WI38 (cell line): ENCODE measurements at regions not wholly inside any gene's neighbourhood (a gene's known extent, or its start where the extent isn't known, plus 50 kb on each side); places are given as distances from the start of the nearest gene placed in this dataset.

ENCODE experiments used
- H3K4me3 ChIP-seq: 2 replicates; pipeline ENCODE4 v1.5.1; 2011; ENCODE audit warnings: low read depth, mild to moderate bottlenecking, control low read depth, low read length
- CTCF ChIP-seq: IDR thresholded peaks from 2 replicates; pipeline ENCODE4 v1.5.1; 2012; ENCODE audit warnings: low read depth, mild to moderate bottlenecking, control low read depth, low read length

- no peak for TF ChIP-seq CTCF
- H3K4me3 ChIP-seq = no peak overlapping the region
Observed at GRCh38 chr5:87008751-87009560, 258.7 kb upstream of the RASA1 start.

GRCh38 chr5:87010736-87011135 lies 256.9 kb upstream of the RASA1 start:
- TF ChIP-seq CTCF = no peak
- no peak overlapping the region for H3K4me3 ChIP-seq

GRCh38 chr5:87015901-87016300 lies 251.8 kb upstream of the RASA1 start:
- no peak overlapping the region for H3K4me3 ChIP-seq
- TF ChIP-seq CTCF = no peak

GRCh38 chr5:87020099-87020934 lies 247.4 kb upstream of the RASA1 start:
- H3K4me3 ChIP-seq = no peak overlapping the region
- TF ChIP-seq CTCF = no peak

GRCh38 chr5:87022415-87022814 lies 245.3 kb upstream of the RASA1 start:
- no peak overlapping the region for H3K4me3 ChIP-seq
- no peak for TF ChIP-seq CTCF

- H3K4me3 ChIP-seq = no peak overlapping the region
- no peak for TF ChIP-seq CTCF
Observed at GRCh38 chr5:87027570-87027969, 240.1 kb upstream of the RASA1 start.

- no peak overlapping the region for H3K4me3 ChIP-seq
- no peak for TF ChIP-seq CTCF
Observed at GRCh38 chr5:87029951-87030350, 237.7 kb upstream of the RASA1 start.
